ENCODE measurements at regions not wholly inside any gene's neighbourhood (a gene's known extent, or its start where the extent isn't known, plus 50 kb on each side); places are given as distances from the start of the nearest gene placed in this dataset.

- H3K27ac ChIP-seq: no peak overlapping the region
- TF ChIP-seq ZFX (IDR thresholded peaks at IDR 0.05; ENCODE audit: borderline replicate concordance) (no peak), CTCF (IDR thresholded peaks at IDR 0.05) (no peak)
Observed at GRCh38 chr17:65407017-65407416, 154.4 kb downstream of the AXIN2 start.

- H3K27ac ChIP-seq: no peak overlapping the region
- TF ChIP-seq CTCF (IDR thresholded peaks at IDR 0.05): no peak
- TF ChIP-seq ZFX (IDR thresholded peaks at IDR 0.05; ENCODE audit: borderline replicate concordance): no peak
Observed at GRCh38 chr17:65406552-65406951, 154.9 kb downstream of the AXIN2 start.

- H3K27ac ChIP-seq: no peak overlapping the region
- TF ChIP-seq CTCF (IDR thresholded peaks at IDR 0.05) (no peak), ZFX (IDR thresholded peaks at IDR 0.05; ENCODE audit: borderline replicate concordance) (no peak)
Observed at GRCh38 chr17:65405563-65405962, 155.9 kb downstream of the AXIN2 start.

- TF ChIP-seq ZFX (IDR thresholded peaks at IDR 0.05; ENCODE audit: borderline replicate concordance) (no peak), CTCF (IDR thresholded peaks at IDR 0.05) (no peak)
- no peak overlapping the region for H3K27ac ChIP-seq
Observed at GRCh38 chr17:65404761-65405160, 156.7 kb downstream of the AXIN2 start.

- no peak overlapping the region for H3K27ac ChIP-seq
- no peak for TF ChIP-seq CTCF (IDR thresholded peaks at IDR 0.05)
- TF ChIP-seq ZFX (IDR thresholded peaks at IDR 0.05; ENCODE audit: borderline replicate concordance): no peak
Observed at GRCh38 chr17:65403626-65404025, 157.8 kb downstream of the AXIN2 start.

- H3K27ac ChIP-seq: no peak overlapping the region
- no peak for TF ChIP-seq ZFX (IDR thresholded peaks at IDR 0.05; ENCODE audit: borderline replicate concordance)
Observed at GRCh38 chr17:65402513-65403496, 158.6 kb downstream of the AXIN2 start.

- no peak overlapping the region for H3K27ac ChIP-seq
- TF ChIP-seq CTCF (IDR thresholded peaks at IDR 0.05) (no peak), ZFX (IDR thresholded peaks at IDR 0.05; ENCODE audit: borderline replicate concordance) (no peak)
Observed at GRCh38 chr17:65401561-65401960, 159.9 kb downstream of the AXIN2 start.

Measured in 22Rv1 (cell line).